ENCODE measurements at regions not wholly inside any gene's neighbourhood (a gene's known extent, or its start where the extent isn't known, plus 50 kb on each side); places are given as distances from the start of the nearest gene placed in this dataset.

GRCh38 chr5:157965040-157965678, 106.2 kb upstream of the CLINT1 start (continued):
- no peak for TF ChIP-seq MLLT1 (IDR thresholded peaks at IDR 0.05)
- no peak for TF ChIP-seq USF2 (IDR thresholded peaks at IDR 0.05; ENCODE audit: borderline replicate concordance, low read depth, low read length)
- TF ChIP-seq POLR2AphosphoS5 (IDR thresholded peaks at IDR 0.05; ENCODE audit: low read length): no peak

- Histone ChIP-seq H2AFZ (ENCODE audit: control insufficient read depth, low read depth, low read length) (no peak overlapping the region), H3K27ac (ENCODE audit: control insufficient read depth, insufficient read depth) (no peak overlapping the region), H3K36me3 (ENCODE audit: control insufficient read depth in 2 of 2, insufficient read depth in 2 of 2, low read length in 1 of 2) (no peaks in the 10 kb centered on the region), H3K9ac (ENCODE audit: control insufficient read depth, insufficient read depth, low read length) (no peak overlapping the region), H3K9me3 (replicated peaks; ENCODE audit: control insufficient read depth, insufficient read depth, low read length) (no peaks in the 10 kb centered on the region), H4K20me1 (ENCODE audit: control insufficient read depth, insufficient read depth) (no peaks in the 10 kb centered on the region), H3K4me1 (ENCODE audit: control insufficient read depth, insufficient read depth, low read length) (no peaks in the 10 kb centered on the region), H3K4me2 (ENCODE audit: control insufficient read depth, insufficient read depth) (no peak overlapping the region), H3K27me3 (replicated peaks in 1 of 2; ENCODE audit: control insufficient read depth in 2 of 2, insufficient read depth in 2 of 2, low read length in 1 of 2) (no peaks in the 10 kb centered on the region), H3K79me2 (ENCODE audit: control insufficient read depth, insufficient read depth, low read length) (no peaks in the 10 kb centered on the region), H3K4me3 (no peak overlapping the region)
- WGBS (ENCODE audit: insufficient coverage, insufficient replicate concordance, low lambda C conversion rate, missing lambda C conversion rate): 22% methylated on average over 4 of the region's 4 CpGs
- FAIRE-seq: no peak
- RAD21 ChIA-PET (ENCODE audit: unreplicated experiment): interaction anchor here (0.9 to 1.1 kb wide), 2 partner anchors 31 to 112 kb away, joined by 3 to 4 read pairs; no protein-coding TSS in a partner anchor
- intact Hi-C loops (cut with micrococcal nuclease; ENCODE audit: unreplicated experiment): no loop called here
- CTCF ChIA-PET: interaction anchor here (1.3 kb wide), 1 partner anchor 13 kb away, joined by 6 read pairs; no protein-coding TSS in a partner anchor
- in situ Hi-C loops (cut with MboI): no loop called here
- SMC1A ChIA-PET (ENCODE audit: uncharacterized antibody, unreplicated experiment): no interaction called here
- DNase-seq (ENCODE audit: low read depth, low spot score): no peak
- POLR2A ChIA-PET: no interaction called here
- no peak for ATAC-seq
- BruUV-seq (replicated peaks): no TSS peak
- no peak for TF ChIP-seq ETV6 (conservative IDR thresholded peaks at IDR 0.05 in 1 of 2, IDR thresholded peaks at IDR 0.05 in 1 of 2; ENCODE audit: borderline replicate concordance in 1 of 2, low read depth in 1 of 2)
- TF ChIP-seq BCLAF1 (IDR thresholded peaks at IDR 0.05): no peak
- TF ChIP-seq BCL11A (IDR thresholded peaks at IDR 0.05; ENCODE audit: low read depth, low read length): no peak
- TF ChIP-seq ZNF687 (IDR thresholded peaks at IDR 0.05): no peak
- TF ChIP-seq CBX5 (IDR thresholded peaks at IDR 0.05; ENCODE audit: low read depth): no peak
- no peak for TF ChIP-seq RELB (IDR thresholded peaks at IDR 0.05; ENCODE audit: low read depth)
- TF ChIP-seq ZSCAN29 (IDR thresholded peaks at IDR 0.05): no peak
- TF ChIP-seq HCFC1 (IDR thresholded peaks at IDR 0.05; ENCODE audit: low read length): no peak
Measured at GRCh38 chr5:157963761-157964160, 104.8 kb upstream of the CLINT1 start.
